GM18502 (cell line): ENCODE measurements at regions not wholly inside any gene's neighbourhood (a gene's known extent, or its start where the extent isn't known, plus 50 kb on each side); places are given as distances from the start of the nearest gene placed in this dataset.
"Not testable (repeated sequence)": the region's sequence is repeated elsewhere in the genome, so short reads cannot be mapped to it uniquely, and the experiment has no call there.

ENCODE experiments used
- ATAC-seq: cut with Tn5 transposase; IDR thresholded peaks from one replicate; pipeline ENCODE4 v1.9.1; 2021; ENCODE audit warnings: mild to moderate bottlenecking; ENCODE audit not compliant: unreplicated experiment, poor library complexity

- ATAC-seq = no peak
Observed at GRCh38 chr4:83947125-83947829, 411.4 kb downstream of the GPAT3 start.

- not testable (repeated sequence) for ATAC-seq
Observed at GRCh38 chr4:83943691-83944090, 407.8 kb downstream of the GPAT3 start.

- ATAC-seq = no peak
Observed at GRCh38 chr4:83932750-83933391, 397.0 kb downstream of the GPAT3 start.

- peak; percentile 75 for ATAC-seq
Observed at GRCh38 chr4:83931659-83932438, 395.9 kb downstream of the GPAT3 start.

- ATAC-seq = no peak
Observed at GRCh38 chr4:83929550-83929949, 393.6 kb downstream of the GPAT3 start.

- no peak for ATAC-seq
Observed at GRCh38 chr4:83926950-83927349, 391.0 kb downstream of the GPAT3 start.

GRCh38 chr4:83923341-83923740, 387.4 kb downstream of the GPAT3 start:
- no peak for ATAC-seq

GRCh38 chr4:83922402-83922801, 386.5 kb downstream of the GPAT3 start:
- no peak for ATAC-seq

- ATAC-seq = no peak
Observed at GRCh38 chr4:83921124-83921523, 385.2 kb downstream of the GPAT3 start.

GRCh38 chr4:83920375-83920774, 384.5 kb downstream of the GPAT3 start:
- ATAC-seq = no peak

- no peak for ATAC-seq
Observed at GRCh38 chr4:83917572-83917971, 381.7 kb downstream of the GPAT3 start.

- ATAC-seq = no peak
Observed at GRCh38 chr4:83910693-83911092, 374.8 kb downstream of the GPAT3 start.

- ATAC-seq = no peak
Observed at GRCh38 chr4:83906561-83906960, 370.7 kb downstream of the GPAT3 start.

- no peak for ATAC-seq
Observed at GRCh38 chr4:83905952-83906351, 370.0 kb downstream of the GPAT3 start.

GRCh38 chr4:83903740-83904139, 367.8 kb downstream of the GPAT3 start:
- ATAC-seq = not testable (repeated sequence)

GRCh38 chr4:83894831-83895230, 358.9 kb downstream of the GPAT3 start:
- no peak for ATAC-seq

- ATAC-seq = no peak
Observed at GRCh38 chr4:83890816-83891215, 354.9 kb downstream of the GPAT3 start.

GRCh38 chr4:83890231-83890630, 354.3 kb downstream of the GPAT3 start:
- ATAC-seq = no peak

- no peak for ATAC-seq
Observed at GRCh38 chr4:83889802-83890201, 353.9 kb downstream of the GPAT3 start.

GRCh38 chr4:83885256-83886182, 349.6 kb downstream of the GPAT3 start:
- no peak for ATAC-seq
